Nucleus accumbens (tissue), 56 donors: ENCODE measurements at regions not wholly inside any gene's neighbourhood (a gene's known extent, or its start where the extent isn't known, plus 50 kb on each side); places are given as distances from the start of the nearest gene placed in this dataset.
"Not testable (repeated sequence)": the region's sequence is repeated elsewhere in the genome, so short reads cannot be mapped to it uniquely, and the experiment has no call there.

Experiments
- DNase-seq, 56 donors: peaks; one replicate each; lab custom pipeline; 2025; lab: John Stamatoyannopoulos, UW

GRCh38 chr3:78076379-78076778, 1036.5 kb downstream of the ROBO2 start:
- no peak for DNase-seq

GRCh38 chr3:78077178-78077577, 1037.3 kb downstream of the ROBO2 start:
- DNase-seq: no peak

- DNase-seq: no peak
Measured at GRCh38 chr3:78077842-78078241, 1037.9 kb downstream of the ROBO2 start.

- no peak for DNase-seq
Measured at GRCh38 chr3:78079514-78079913, 1039.6 kb downstream of the ROBO2 start.

- DNase-seq: no peak
Measured at GRCh38 chr3:78086150-78086549, 1046.3 kb downstream of the ROBO2 start.

GRCh38 chr3:78087134-78087533, 1047.2 kb downstream of the ROBO2 start:
- no peak for DNase-seq

- no peak for DNase-seq
Measured at GRCh38 chr3:78088006-78088405, 1048.1 kb downstream of the ROBO2 start.

GRCh38 chr3:78090382-78090781, 1050.5 kb downstream of the ROBO2 start:
- no peak for DNase-seq

- DNase-seq: no peak
Measured at GRCh38 chr3:78091478-78092119, 1051.7 kb downstream of the ROBO2 start.

GRCh38 chr3:78092574-78092973, 1052.7 kb downstream of the ROBO2 start:
- DNase-seq: not testable (repeated sequence)

- DNase-seq: no peak
Measured at GRCh38 chr3:78096488-78097255, 1056.8 kb downstream of the ROBO2 start.

GRCh38 chr3:78098367-78098766, 1058.5 kb downstream of the ROBO2 start:
- no peak for DNase-seq

- no peak for DNase-seq
Measured at GRCh38 chr3:78101384-78101783, 1061.5 kb downstream of the ROBO2 start.

- DNase-seq: not testable (repeated sequence)
Measured at GRCh38 chr3:78108269-78108961, 1068.5 kb downstream of the ROBO2 start.

- DNase-seq: no peak
Measured at GRCh38 chr3:78112291-78113010, 1072.6 kb downstream of the ROBO2 start.

- no peak for DNase-seq
Measured at GRCh38 chr3:78115983-78116382, 1076.1 kb downstream of the ROBO2 start.

GRCh38 chr3:78116874-78117273, 1077.0 kb downstream of the ROBO2 start:
- DNase-seq: no peak

GRCh38 chr3:78123058-78123457, 1083.2 kb downstream of the ROBO2 start:
- DNase-seq: no peak

GRCh38 chr3:78129707-78130106, 1089.8 kb downstream of the ROBO2 start:
- no peak for DNase-seq

GRCh38 chr3:78130741-78131290, 1090.9 kb downstream of the ROBO2 start:
- no peak for DNase-seq

GRCh38 chr3:78134496-78134895, 1094.6 kb downstream of the ROBO2 start:
- DNase-seq: no peak
